HCT116 (cell line): ENCODE measurements at regions not wholly inside any gene's neighbourhood (a gene's known extent, or its start where the extent isn't known, plus 50 kb on each side); places are given as distances from the start of the nearest gene placed in this dataset.

ENCODE experiments used
- POLR2A ChIP-seq: IDR thresholded peaks from 2 replicates; pipeline ENCODE4 v1.7.0; 2011; ENCODE audit warnings: borderline replicate concordance; ENCODE audit not compliant: insufficient read depth, insufficient read length; ENCODE audit errors: extremely low read depth
- SP1 ChIP-seq: IDR thresholded peaks from 2 replicates; pipeline ENCODE4 v1.6.1; 2012; ENCODE audit warnings: low read depth
- YY1 ChIP-seq: IDR thresholded peaks from 2 replicates; pipeline ENCODE4 v1.6.1; 2011; ENCODE audit warnings: low read length, low read depth, moderate library complexity, mild to moderate bottlenecking; ENCODE audit not compliant: insufficient replicate concordance; ENCODE audit errors: extremely low read depth
- TF ChIP-seq, protein P1 (sequence below): IDR thresholded peaks from 2 replicates; pipeline ENCODE4 v1.6.1; 2012; ENCODE audit warnings: low read depth

- TF ChIP-seq YY1 (no peak), POLR2A (no peak), SP1 (no peak)
- TF ChIP-seq, protein P1, sequence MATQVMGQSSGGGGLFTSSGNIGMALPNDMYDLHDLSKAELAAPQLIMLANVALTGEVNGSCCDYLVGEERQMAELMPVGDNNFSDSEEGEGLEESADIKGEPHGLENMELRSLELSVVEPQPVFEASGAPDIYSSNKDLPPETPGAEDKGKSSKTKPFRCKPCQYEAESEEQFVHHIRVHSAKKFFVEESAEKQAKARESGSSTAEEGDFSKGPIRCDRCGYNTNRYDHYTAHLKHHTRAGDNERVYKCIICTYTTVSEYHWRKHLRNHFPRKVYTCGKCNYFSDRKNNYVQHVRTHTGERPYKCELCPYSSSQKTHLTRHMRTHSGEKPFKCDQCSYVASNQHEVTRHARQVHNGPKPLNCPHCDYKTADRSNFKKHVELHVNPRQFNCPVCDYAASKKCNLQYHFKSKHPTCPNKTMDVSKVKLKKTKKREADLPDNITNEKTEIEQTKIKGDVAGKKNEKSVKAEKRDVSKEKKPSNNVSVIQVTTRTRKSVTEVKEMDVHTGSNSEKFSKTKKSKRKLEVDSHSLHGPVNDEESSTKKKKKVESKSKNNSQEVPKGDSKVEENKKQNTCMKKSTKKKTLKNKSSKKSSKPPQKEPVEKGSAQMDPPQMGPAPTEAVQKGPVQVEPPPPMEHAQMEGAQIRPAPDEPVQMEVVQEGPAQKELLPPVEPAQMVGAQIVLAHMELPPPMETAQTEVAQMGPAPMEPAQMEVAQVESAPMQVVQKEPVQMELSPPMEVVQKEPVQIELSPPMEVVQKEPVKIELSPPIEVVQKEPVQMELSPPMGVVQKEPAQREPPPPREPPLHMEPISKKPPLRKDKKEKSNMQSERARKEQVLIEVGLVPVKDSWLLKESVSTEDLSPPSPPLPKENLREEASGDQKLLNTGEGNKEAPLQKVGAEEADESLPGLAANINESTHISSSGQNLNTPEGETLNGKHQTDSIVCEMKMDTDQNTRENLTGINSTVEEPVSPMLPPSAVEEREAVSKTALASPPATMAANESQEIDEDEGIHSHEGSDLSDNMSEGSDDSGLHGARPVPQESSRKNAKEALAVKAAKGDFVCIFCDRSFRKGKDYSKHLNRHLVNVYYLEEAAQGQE = no peak
Observed at GRCh38 chr11:43239791-43240190, 72.0 kb upstream of the API5 start.
